HUDEP-2 (cell line): ENCODE measurements at regions not wholly inside any gene's neighbourhood (a gene's known extent, or its start where the extent isn't known, plus 50 kb on each side); places are given as distances from the start of the nearest gene placed in this dataset.
"Not testable (repeated sequence)": the region's sequence is repeated elsewhere in the genome, so short reads cannot be mapped to it uniquely, and the experiment has no call there.

ENCODE experiments used
- DNase-seq, 76 experiments: peaks; one replicate each; lab custom pipeline; 2025; ENCODE audit not compliant: unreplicated experiment in 76 of 76; lab: John Stamatoyannopoulos, UW

- DNase-seq = no peak
Observed at GRCh38 chr13:65843314-65843731, 1386.8 kb downstream of the PCDH9 start.

GRCh38 chr13:65841156-65841555, 1389.0 kb downstream of the PCDH9 start:
- no peak for DNase-seq

GRCh38 chr13:65836066-65836465, 1394.1 kb downstream of the PCDH9 start:
- no peak for DNase-seq

GRCh38 chr13:65834897-65835296, 1395.2 kb downstream of the PCDH9 start:
- no peak for DNase-seq

GRCh38 chr13:65830411-65831205, 1399.5 kb downstream of the PCDH9 start:
- no peak for DNase-seq

- DNase-seq = no peak
Observed at GRCh38 chr13:65829241-65830008, 1400.7 kb downstream of the PCDH9 start.

GRCh38 chr13:65826657-65827056, 1403.5 kb downstream of the PCDH9 start:
- DNase-seq = no peak

- DNase-seq = no peak
Observed at GRCh38 chr13:65825039-65825438, 1405.1 kb downstream of the PCDH9 start.

GRCh38 chr13:65808061-65808460, 1422.1 kb downstream of the PCDH9 start:
- no peak for DNase-seq

GRCh38 chr13:65803530-65804392, 1426.4 kb downstream of the PCDH9 start:
- no peak for DNase-seq

- no peak for DNase-seq
Observed at GRCh38 chr13:65789815-65790214, 1440.3 kb downstream of the PCDH9 start.

GRCh38 chr13:65787082-65787481, 1443.1 kb downstream of the PCDH9 start:
- DNase-seq = no peak

- DNase-seq = no peak
Observed at GRCh38 chr13:65784088-65784816, 1445.9 kb downstream of the PCDH9 start.

GRCh38 chr13:65783383-65783782, 1446.8 kb downstream of the PCDH9 start:
- no peak for DNase-seq

GRCh38 chr13:65771704-65772313, 1458.3 kb downstream of the PCDH9 start:
- DNase-seq = not testable (repeated sequence)

GRCh38 chr13:65768545-65768944, 1461.6 kb downstream of the PCDH9 start:
- DNase-seq = no peak

- no peak for DNase-seq
Observed at GRCh38 chr13:65763811-65764210, 1466.3 kb downstream of the PCDH9 start.

- DNase-seq = no peak
Observed at GRCh38 chr13:65762012-65762411, 1468.1 kb downstream of the PCDH9 start.

GRCh38 chr13:65756071-65756671, 1474.0 kb downstream of the PCDH9 start:
- no peak for DNase-seq

GRCh38 chr13:65748227-65748626, 1481.9 kb downstream of the PCDH9 start:
- DNase-seq = no peak
